CD8-positive, alpha-beta memory T cell (primary cell): ENCODE measurements at regions not wholly inside any gene's neighbourhood (a gene's known extent, or its start where the extent isn't known, plus 50 kb on each side); places are given as distances from the start of the nearest gene placed in this dataset.
A peak's percentile ranks its signal among the peaks of the same experiment; 100 is the strongest.

Experiments used
- CTCF ChIA-PET: fragments of 350-600 bp; sonication (Branson Sonifier 250); formaldehyde crosslinking; loops from one replicate; lab custom pipeline; 2021; ENCODE audit warnings: antibody characterized with exemption; lab: Charles Lee
- POLR2A ChIA-PET: fragments of 350-600 bp; sonication (Branson Sonifier 250); formaldehyde crosslinking; loops from one replicate; lab custom pipeline; 2021; ENCODE audit warnings: antibody characterized with exemption; lab: Charles Lee
- DNase-seq, 5 donors: peaks; one replicate each; pipeline versions ENCODE4 v3.0.0 to v3.0.0-alpha.2; 2020 to 2022; ENCODE audit warnings: mixed read lengths in 1 of 5
- H3K27ac ChIP-seq: one replicate; pipeline ENCODE4 v1.7.0; 2013; ENCODE audit warnings: low read depth, mild to moderate bottlenecking, low read length, moderate library complexity
- H3K27me3 ChIP-seq: 2 replicates; pipeline ENCODE4 v1.7.0; 2013; ENCODE audit warnings: low read length, mild to moderate bottlenecking; ENCODE audit not compliant: insufficient read depth, poor library complexity, severe bottlenecking
- H3K36me3 ChIP-seq: 2 replicates; pipeline ENCODE4 v1.7.0; 2013; ENCODE audit warnings: mild to moderate bottlenecking, low read length, moderate library complexity; ENCODE audit not compliant: insufficient read depth
- H3K4me1 ChIP-seq: 2 replicates; pipeline ENCODE4 v1.7.0; 2013; ENCODE audit warnings: mild to moderate bottlenecking, low read length, moderate library complexity; ENCODE audit not compliant: insufficient read depth
- H3K4me3 ChIP-seq: 2 replicates; pipeline ENCODE4 v1.7.0; 2013; ENCODE audit warnings: mild to moderate bottlenecking, low read length
- H3K9me3 ChIP-seq: 2 replicates; pipeline ENCODE4 v1.7.0; 2013; ENCODE audit warnings: mild to moderate bottlenecking, low read length
- H3K27ac Mint-ChIP-seq, 8 donors: one replicate each; pipeline ENCODE4 v1.8.0; 2020 to 2021; ENCODE audit warnings: mixed read lengths in 8 of 8, mild to moderate bottlenecking in 6 of 8, inconsistent platforms in 3 of 8, moderate library complexity in 3 of 8
- H3K27me3 Mint-ChIP-seq, 2 donors: one replicate each; pipeline ENCODE4 v1.8.0; 2020 to 2021; ENCODE audit warnings: mixed read lengths in 2 of 2, mild to moderate bottlenecking in 1 of 2, moderate library complexity in 1 of 2
- H3K36me3 Mint-ChIP-seq, 3 donors: one replicate each; pipeline ENCODE4 v1.8.0; 2020 to 2021; ENCODE audit warnings: mixed read lengths in 3 of 3, inconsistent platforms in 1 of 3, mild to moderate bottlenecking in 1 of 3
- H3K4me1 Mint-ChIP-seq, 3 donors: one replicate each; pipeline ENCODE4 v1.8.0; 2020 to 2021; ENCODE audit warnings: mixed read lengths in 3 of 3, inconsistent platforms in 1 of 3, mild to moderate bottlenecking in 1 of 3
- H3K4me3 Mint-ChIP-seq, 7 donors: one replicate each; pipeline ENCODE4 v1.8.0; 2020 to 2021; ENCODE audit warnings: mixed read lengths in 7 of 7, mild to moderate bottlenecking in 6 of 7, moderate library complexity in 4 of 7, inconsistent platforms in 2 of 7
- H3K9me3 Mint-ChIP-seq, 5 donors: one replicate each; pipeline ENCODE4 v1.8.0; 2020 to 2022; ENCODE audit warnings: mixed read lengths in 5 of 5, mild to moderate bottlenecking in 3 of 5, moderate library complexity in 2 of 5, inconsistent platforms in 1 of 5

DNA sequence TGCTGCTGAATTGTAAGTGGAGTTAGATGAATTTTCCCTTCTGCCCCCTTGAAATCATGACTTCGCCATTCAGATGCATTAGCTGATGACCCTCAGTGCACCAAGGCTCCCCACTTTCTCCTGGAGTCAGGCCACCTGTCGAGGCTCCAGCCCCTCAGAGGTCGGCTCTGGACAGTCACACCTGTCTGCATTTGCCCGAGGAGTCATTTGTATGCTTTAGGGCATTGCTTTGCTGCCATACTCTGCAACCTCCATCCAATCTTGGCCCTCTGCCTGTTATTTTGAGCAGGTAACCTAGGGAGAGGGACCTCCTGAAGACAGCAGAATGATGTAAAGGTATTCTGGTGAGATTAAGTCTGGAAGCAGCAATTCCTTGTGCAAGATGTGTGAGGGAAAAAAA, 144.8 kb downstream of the MACROH2A1 start:
- H3K27ac ChIP-seq: no peak overlapping the region
- peaks cover 0 to 2% (median 0%) of the 10 kb centered on the region in 5 donors for H3K9me3 Mint-ChIP-seq
- H3K4me3 Mint-ChIP-seq: no peak overlapping the region
- H3K27ac Mint-ChIP-seq: no peak overlapping the region
- H3K27me3 Mint-ChIP-seq: peaks cover 5 to 17% of the 10 kb centered on the region in 2 donors
- DNase-seq: no peak
- H3K4me1 ChIP-seq: no peaks in the 10 kb centered on the region
- no peaks in the 10 kb centered on the region for H3K4me1 Mint-ChIP-seq
- ChIA-PET CTCF (no interaction called here), POLR2A (no interaction called here)
- no peak overlapping the region for H3K4me3 ChIP-seq
- no peaks in the 10 kb centered on the region for H3K36me3 ChIP-seq
- H3K27me3 ChIP-seq: no peaks in the 10 kb centered on the region
- no peaks in the 10 kb centered on the region for H3K9me3 ChIP-seq
- no peaks in the 10 kb centered on the region for H3K36me3 Mint-ChIP-seq

- Mint-ChIP-seq H3K4me3 (no peak overlapping the region), H3K27me3 (peaks cover 5 to 17% of the 10 kb centered on the region in 2 donors), H3K27ac (no peak overlapping the region), H3K36me3 (no peaks in the 10 kb centered on the region), H3K9me3 (no peaks in the 10 kb centered on the region), H3K4me1 (no peaks in the 10 kb centered on the region)
- no peaks in the 10 kb centered on the region for H3K27me3 ChIP-seq
- no peaks in the 10 kb centered on the region for H3K9me3 ChIP-seq
- H3K36me3 ChIP-seq: no peaks in the 10 kb centered on the region
- no peak overlapping the region for H3K4me3 ChIP-seq
- ChIA-PET POLR2A (no interaction called here), CTCF (no interaction called here)
- no peak overlapping the region for H3K27ac ChIP-seq
- H3K4me1 ChIP-seq: no peaks in the 10 kb centered on the region
- no peak for DNase-seq
These were observed 145.3 kb downstream of the MACROH2A1 start for GRCh38 chr5:135253601-135254178.

GRCh38 chr5:135251093-135251492, 147.9 kb downstream of the MACROH2A1 start:
- peaks cover 0 to 1% (median 0%) of the 10 kb centered on the region in 5 donors for H3K9me3 Mint-ChIP-seq
- no peaks in the 10 kb centered on the region for H3K4me1 ChIP-seq
- ChIA-PET POLR2A (no interaction called here), CTCF (no interaction called here)
- H3K27ac Mint-ChIP-seq: no peak overlapping the region
- DNase-seq: no peak
- H3K27me3 ChIP-seq: no peaks in the 10 kb centered on the region
- H3K27me3 Mint-ChIP-seq: peaks cover 3 to 17% of the 10 kb centered on the region in 2 donors
- no peaks in the 10 kb centered on the region for H3K4me1 Mint-ChIP-seq
- H3K4me3 ChIP-seq: no peak overlapping the region
- H3K27ac ChIP-seq: no peak overlapping the region
- H3K9me3 ChIP-seq: no peaks in the 10 kb centered on the region
- H3K36me3 Mint-ChIP-seq: no peaks in the 10 kb centered on the region
- no peak overlapping the region for H3K4me3 Mint-ChIP-seq
- no peaks in the 10 kb centered on the region for H3K36me3 ChIP-seq

- no peaks in the 10 kb centered on the region for H3K36me3 ChIP-seq
- Mint-ChIP-seq H3K9me3 (peaks cover 0 to 1% (median 0%) of the 10 kb centered on the region in 5 donors), H3K27ac (no peak overlapping the region), H3K27me3 (peaks cover 3 to 20% of the 10 kb centered on the region in 2 donors), H3K36me3 (no peaks in the 10 kb centered on the region), H3K4me1 (no peaks in the 10 kb centered on the region), H3K4me3 (no peak overlapping the region)
- DNase-seq: no peak
- no peaks in the 10 kb centered on the region for H3K4me1 ChIP-seq
- no peak overlapping the region for H3K27ac ChIP-seq
- no peaks in the 10 kb centered on the region for H3K27me3 ChIP-seq
- ChIA-PET POLR2A (no interaction called here), CTCF (no interaction called here)
- H3K4me3 ChIP-seq: no peak overlapping the region
- no peaks in the 10 kb centered on the region for H3K9me3 ChIP-seq
These were observed 148.4 kb downstream of the MACROH2A1 start for GRCh38 chr5:135250671-135251070.

DNA sequence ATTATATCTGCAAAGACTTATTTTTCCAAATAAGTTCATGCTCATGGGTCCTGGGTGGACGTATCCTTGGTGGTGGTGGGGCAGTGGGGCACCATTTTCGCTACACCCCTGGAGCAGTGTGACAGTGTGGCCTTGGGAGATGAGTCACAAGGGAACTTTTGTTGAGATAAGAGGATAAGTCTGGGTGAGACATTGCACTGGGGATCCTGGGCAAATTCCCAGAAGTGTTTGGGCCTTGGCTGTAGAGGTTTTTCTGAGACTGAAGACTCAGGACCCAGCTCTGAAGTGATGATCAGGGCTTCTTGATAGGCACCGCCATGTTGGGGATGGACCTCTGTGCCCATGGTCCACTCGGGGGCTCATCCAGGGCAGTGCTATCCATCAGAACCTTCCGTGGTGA, 149.4 kb downstream of the MACROH2A1 start:
- Histone ChIP-seq H3K4me1 (no peaks in the 10 kb centered on the region), H3K36me3 (no peaks in the 10 kb centered on the region), H3K27me3 (no peaks in the 10 kb centered on the region), H3K9me3 (no peaks in the 10 kb centered on the region), H3K4me3 (no peak overlapping the region), H3K27ac (no peak overlapping the region)
- Mint-ChIP-seq H3K27ac (no peak overlapping the region), H3K4me1 (no peaks in the 10 kb centered on the region), H3K9me3 (peaks cover 0 to 1% (median 0%) of the 10 kb centered on the region in 5 donors), H3K4me3 (no peak overlapping the region), H3K27me3 (peaks cover 2 to 21% of the 10 kb centered on the region in 2 donors), H3K36me3 (no peaks in the 10 kb centered on the region)
- CTCF ChIA-PET: no interaction called here
- DNase-seq: no peak
- POLR2A ChIA-PET: no interaction called here

- no peaks in the 10 kb centered on the region for H3K27me3 ChIP-seq
- Mint-ChIP-seq H3K27ac (peak overlapping the region in 1 of 8 donors; percentile 41), H3K27me3 (peaks cover 2 to 14% of the 10 kb centered on the region in 2 donors), H3K4me1 (no peaks in the 10 kb centered on the region), H3K4me3 (no peak overlapping the region), H3K9me3 (peaks cover 0 to 1% (median 0%) of the 10 kb centered on the region in 5 donors), H3K36me3 (no peaks in the 10 kb centered on the region)
- no peaks in the 10 kb centered on the region for H3K4me1 ChIP-seq
- no peak for DNase-seq
- ChIA-PET POLR2A (no interaction called here), CTCF (no interaction called here)
- no peak overlapping the region for H3K4me3 ChIP-seq
- no peak overlapping the region for H3K27ac ChIP-seq
- H3K36me3 ChIP-seq: no peaks in the 10 kb centered on the region
- H3K9me3 ChIP-seq: no peaks in the 10 kb centered on the region
These were observed 150.2 kb downstream of the MACROH2A1 start for GRCh38 chr5:135248801-135249231.

- Histone ChIP-seq H3K4me3 (no peak overlapping the region), H3K27me3 (no peaks in the 10 kb centered on the region), H3K4me1 (no peaks in the 10 kb centered on the region), H3K27ac (no peak overlapping the region), H3K9me3 (no peaks in the 10 kb centered on the region), H3K36me3 (no peaks in the 10 kb centered on the region)
- no peak overlapping the region for H3K27ac Mint-ChIP-seq
- peaks cover 0 to 4% of the 10 kb centered on the region in 2 donors for H3K27me3 Mint-ChIP-seq
- POLR2A ChIA-PET: no interaction called here
- H3K4me3 Mint-ChIP-seq: no peak overlapping the region
- DNase-seq: no peak
- no peaks in the 10 kb centered on the region for H3K4me1 Mint-ChIP-seq
- CTCF ChIA-PET: no interaction called here
- H3K36me3 Mint-ChIP-seq: no peaks in the 10 kb centered on the region
- H3K9me3 Mint-ChIP-seq: peaks cover 0 to 1% (median 0%) of the 10 kb centered on the region in 5 donors
These were observed 151.9 kb downstream of the MACROH2A1 start for GRCh38 chr5:135246923-135247795.

DNA sequence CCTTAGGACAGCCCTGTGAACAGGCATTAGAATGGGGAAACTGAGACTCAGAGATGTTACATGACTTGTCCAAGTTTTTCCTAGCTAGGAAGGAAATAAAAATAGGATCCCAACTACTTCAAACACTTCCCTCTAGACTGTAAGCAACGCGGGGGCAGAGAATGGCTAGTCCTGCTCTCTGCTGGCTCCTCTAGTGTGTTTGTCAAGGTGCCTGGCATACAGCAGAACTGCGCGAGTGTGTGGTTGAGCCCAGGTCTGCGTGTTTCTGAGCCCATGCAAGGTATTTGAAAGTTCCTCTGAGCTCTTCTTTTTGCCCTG, 152.5 kb downstream of the MACROH2A1 start:
- Histone ChIP-seq H3K27me3 (no peaks in the 10 kb centered on the region), H3K9me3 (no peaks in the 10 kb centered on the region), H3K4me1 (no peaks in the 10 kb centered on the region), H3K36me3 (no peaks in the 10 kb centered on the region), H3K4me3 (no peak overlapping the region), H3K27ac (no peak overlapping the region)
- DNase-seq: no peak
- no peaks in the 10 kb centered on the region for H3K4me1 Mint-ChIP-seq
- no peak overlapping the region for H3K27ac Mint-ChIP-seq
- H3K36me3 Mint-ChIP-seq: no peaks in the 10 kb centered on the region
- no peak overlapping the region for H3K4me3 Mint-ChIP-seq
- H3K9me3 Mint-ChIP-seq: peaks cover 0 to 1% (median 0%) of the 10 kb centered on the region in 5 donors
- CTCF ChIA-PET: no interaction called here
- POLR2A ChIA-PET: no interaction called here
- peaks cover 0 to 4% of the 10 kb centered on the region in 2 donors for H3K27me3 Mint-ChIP-seq
